Activated CD4-positive, alpha-beta T cell treated with anti-CD3 and anti-CD28 coated beads for 36 hours (primary cell): ENCODE measurements at regions not wholly inside any gene's neighbourhood (a gene's known extent, or its start where the extent isn't known, plus 50 kb on each side); places are given as distances from the start of the nearest gene placed in this dataset.
"Not testable (repeated sequence)": the region's sequence is repeated elsewhere in the genome, so short reads cannot be mapped to it uniquely, and the experiment has no call there.

Experiments
- ATAC-seq: fragments of 200-7000 bp; cut with Tn5 transposase; one replicate; pipeline ENCODE4 v1.10.0; 2021; ENCODE audit warnings: mild to moderate bottlenecking, moderate library complexity
- CTCF ChIA-PET: fragments of 350-600 bp; sonication (Branson Sonifier 250); formaldehyde crosslinking; loops from one replicate; lab custom pipeline; 2021; ENCODE audit warnings: antibody characterized with exemption; lab: Charles Lee
- POLR2A ChIA-PET: fragments of 350-600 bp; sonication (Branson Sonifier 250); formaldehyde crosslinking; loops from one replicate; lab custom pipeline; 2021; ENCODE audit warnings: antibody characterized with exemption, inconsistent platforms; lab: Charles Lee
- DNase-seq: peaks from one replicate; pipeline ENCODE4 v3.0.0-alpha.2; 2020
- H3K27ac Mint-ChIP-seq: one replicate; pipeline ENCODE4 v1.8.0; 2021; ENCODE audit warnings: mixed read lengths
- H3K27me3 Mint-ChIP-seq: one replicate; pipeline ENCODE4 v1.8.0; 2021; ENCODE audit warnings: mixed read lengths
- H3K36me3 Mint-ChIP-seq: one replicate; pipeline ENCODE4 v1.8.0; 2021; ENCODE audit warnings: low read depth, mixed read lengths
- H3K4me1 Mint-ChIP-seq: one replicate; pipeline ENCODE4 v1.8.0; 2021; ENCODE audit warnings: mixed read lengths
- H3K4me3 Mint-ChIP-seq: one replicate; pipeline ENCODE4 v1.8.0; 2021; ENCODE audit warnings: mild to moderate bottlenecking, moderate library complexity, mixed read lengths
- H3K9me3 Mint-ChIP-seq: one replicate; pipeline ENCODE4 v1.8.0; 2021; ENCODE audit warnings: low read depth, mixed read lengths
- intact Hi-C, 2 experiments: fragments of 100-400 bp; cut with DNase I in 1 of 2; cut with micrococcal nuclease in 1 of 2; formaldehyde crosslinking; loops; one replicate each; pipeline versions ENCODE4 v1.14.2 to v1.15.1; 2022 to 2024; cut with DNase I, micrococcal nuclease

DNA sequence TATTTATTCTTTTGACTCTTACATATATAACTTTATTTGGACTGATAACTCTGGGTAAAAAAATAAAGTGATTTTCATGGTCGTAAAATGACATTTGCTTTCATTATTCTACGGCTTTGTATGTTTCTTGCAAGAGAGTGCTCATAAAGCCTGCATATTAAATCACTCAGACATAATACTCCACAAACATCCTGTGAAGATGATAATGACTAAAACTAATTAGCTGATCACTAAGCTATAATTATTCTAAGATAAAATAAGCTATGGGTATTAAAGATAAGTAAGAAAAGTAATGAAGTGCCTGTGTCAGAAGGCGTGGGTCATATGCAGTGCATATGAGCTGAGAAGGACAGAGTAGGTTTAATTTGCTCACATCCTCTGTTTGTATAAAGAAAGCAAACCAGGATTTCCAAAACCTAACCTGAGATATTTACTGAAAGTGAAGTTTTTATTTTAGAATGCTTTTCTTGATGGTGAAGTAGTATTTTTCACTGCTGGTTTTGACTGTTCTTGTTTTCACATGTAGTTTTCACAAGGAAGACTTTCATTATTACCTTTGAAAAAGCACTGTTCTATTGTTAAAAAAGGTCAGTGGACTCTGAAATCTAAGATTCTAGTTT is 278.8 kb downstream of the AMY1C start:
- ChIA-PET CTCF (interaction anchor here (0.6 kb wide), 1 partner anchor 31 kb away, joined by 3 read pairs; no protein-coding TSS in a partner anchor), POLR2A (no interaction called here)
- intact Hi-C loops = no loop called here
- no peaks in the 10 kb centered on the region for H3K36me3 Mint-ChIP-seq
- H3K4me1 Mint-ChIP-seq = no peaks in the 10 kb centered on the region
- H3K27me3 Mint-ChIP-seq = no peaks in the 10 kb centered on the region
- no peak overlapping the region for H3K27ac Mint-ChIP-seq
- DNase-seq (no peak), ATAC-seq (no peak)
- H3K4me3 Mint-ChIP-seq = no peak overlapping the region
- H3K9me3 Mint-ChIP-seq = peaks cover 4% of the 10 kb centered on the region

DNA sequence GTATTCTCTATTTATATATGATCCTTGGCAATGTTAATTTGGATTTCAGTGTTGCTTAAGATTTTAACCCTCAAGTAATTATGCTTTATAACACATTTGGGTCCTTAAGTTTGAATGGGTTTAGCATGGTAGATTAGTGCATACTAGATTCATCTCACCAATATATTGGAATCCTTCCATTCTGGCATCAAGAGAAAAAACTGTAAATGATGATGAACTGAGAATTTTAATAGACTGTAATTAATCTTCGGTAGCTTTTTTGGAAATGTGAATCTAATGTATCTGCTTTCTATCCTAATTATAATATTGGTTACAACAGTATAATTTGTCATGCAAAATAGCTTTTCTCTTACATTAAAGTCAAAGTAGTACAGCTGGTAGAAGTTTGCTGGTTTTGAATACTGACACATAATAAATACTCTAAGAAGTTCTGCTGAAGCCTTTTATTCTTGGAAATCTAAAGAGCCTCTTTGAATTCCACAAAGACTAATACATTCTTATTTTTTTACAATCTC is 279.8 kb downstream of the AMY1C start:
- no peak overlapping the region for H3K27ac Mint-ChIP-seq
- CTCF ChIA-PET = no interaction called here
- POLR2A ChIA-PET = no interaction called here
- intact Hi-C loops = no loop called here
- peaks cover 4% of the 10 kb centered on the region for H3K9me3 Mint-ChIP-seq
- no peak overlapping the region for H3K4me3 Mint-ChIP-seq
- H3K36me3 Mint-ChIP-seq = no peaks in the 10 kb centered on the region
- H3K4me1 Mint-ChIP-seq = no peaks in the 10 kb centered on the region
- no peak for ATAC-seq
- no peak for DNase-seq
- H3K27me3 Mint-ChIP-seq = no peaks in the 10 kb centered on the region

DNA sequence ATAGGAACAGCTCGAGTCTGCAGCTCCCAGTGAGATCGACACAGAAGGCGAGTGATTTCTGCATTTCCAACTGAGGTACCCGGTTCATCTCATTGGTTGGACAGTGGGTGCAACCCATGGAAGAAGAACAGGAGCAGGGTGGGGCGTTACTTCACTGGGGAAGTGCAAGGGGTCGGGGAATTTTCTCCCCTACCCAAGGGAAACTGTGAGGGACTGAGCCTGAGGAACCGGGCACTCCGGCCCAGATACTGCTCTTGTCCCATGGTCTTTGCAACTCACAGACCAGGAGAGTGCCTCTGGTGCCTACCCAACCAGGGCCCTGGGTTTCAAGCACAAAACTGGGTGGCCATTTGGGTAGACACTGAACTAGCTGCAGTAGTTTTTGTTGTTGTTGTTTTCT is 307.1 kb downstream of the AMY1C start:
- no peaks in the 10 kb centered on the region for H3K36me3 Mint-ChIP-seq
- H3K9me3 Mint-ChIP-seq = peaks cover 4% of the 10 kb centered on the region
- no peaks in the 10 kb centered on the region for H3K27me3 Mint-ChIP-seq
- no peak overlapping the region for H3K4me3 Mint-ChIP-seq
- ChIA-PET POLR2A (no interaction called here), CTCF (no interaction called here)
- H3K27ac Mint-ChIP-seq = no peak overlapping the region
- no peak for DNase-seq
- intact Hi-C loops = no loop called here
- no peak for ATAC-seq
- H3K4me1 Mint-ChIP-seq = no peaks in the 10 kb centered on the region

DNA sequence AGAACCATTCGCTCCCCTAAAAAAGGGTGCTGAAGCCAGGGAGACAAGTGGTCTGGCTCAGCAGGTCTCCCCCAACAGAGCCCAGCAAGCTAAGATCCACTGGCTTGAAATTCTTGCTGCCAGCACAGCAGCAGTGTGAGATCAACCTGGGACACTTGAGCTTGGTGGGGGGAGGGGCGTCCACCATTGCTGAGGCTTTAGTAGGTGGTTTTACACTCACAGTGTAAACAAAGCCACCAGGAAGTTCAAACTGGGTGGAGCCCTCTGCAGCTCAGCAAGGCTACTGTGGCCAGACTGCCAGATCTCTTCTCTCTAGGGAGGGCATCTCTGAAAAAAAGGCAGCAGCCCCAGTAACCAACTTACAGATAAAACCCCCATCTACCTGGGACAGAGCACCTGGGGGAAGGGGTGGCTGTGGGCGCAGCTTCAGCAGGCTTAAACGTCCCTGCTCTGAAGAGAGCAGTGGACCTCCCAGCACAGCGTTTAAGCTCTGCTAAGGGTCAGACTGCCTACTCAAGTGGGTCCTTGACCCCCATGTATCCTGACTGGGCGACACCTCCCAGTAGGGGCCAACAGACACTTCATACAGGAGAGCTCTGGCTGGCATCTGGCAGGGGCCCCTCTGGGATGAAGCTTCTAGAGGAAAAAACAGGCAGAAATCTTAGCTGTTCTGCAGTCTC is 307.7 kb downstream of the AMY1C start:
- CTCF ChIA-PET, H3K27ac Mint-ChIP-seq, intact Hi-C loops, H3K36me3 Mint-ChIP-seq, POLR2A ChIA-PET, H3K4me3 Mint-ChIP-seq, ATAC-seq, H3K4me1 Mint-ChIP-seq, H3K9me3 Mint-ChIP-seq, DNase-seq, H3K27me3 Mint-ChIP-seq: not testable (repeated sequence)

GRCh38 chr1:104061637-104062036 is 311.9 kb downstream of the AMY1C start:
- CTCF ChIA-PET, POLR2A ChIA-PET, H3K9me3 Mint-ChIP-seq, DNase-seq, ATAC-seq, H3K27me3 Mint-ChIP-seq, H3K4me1 Mint-ChIP-seq, H3K36me3 Mint-ChIP-seq, intact Hi-C loops, H3K27ac Mint-ChIP-seq, H3K4me3 Mint-ChIP-seq: not testable (repeated sequence)

DNA sequence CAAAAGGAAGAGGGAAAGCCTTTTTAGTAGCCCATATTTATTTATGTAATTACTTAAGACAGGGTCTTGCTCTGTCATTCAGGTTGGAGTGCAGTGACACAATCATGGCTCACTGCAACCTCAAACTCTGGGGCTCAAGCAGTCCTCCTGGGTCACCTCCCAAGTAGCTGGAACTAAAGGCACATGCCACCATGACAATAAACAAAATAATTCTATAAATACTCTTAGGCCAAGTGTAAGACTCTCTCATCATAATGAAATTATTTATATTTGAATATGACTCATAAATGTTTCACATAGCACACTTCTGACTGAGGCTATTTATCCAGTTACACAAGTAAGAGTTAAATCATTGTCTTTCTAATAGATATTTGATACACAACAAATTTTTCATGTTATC is 314.7 kb downstream of the AMY1C start:
- ATAC-seq (no peak), DNase-seq (no peak)
- intact Hi-C loops = no loop called here
- Mint-ChIP-seq H3K4me1 (no peaks in the 10 kb centered on the region), H3K36me3 (no peaks in the 10 kb centered on the region), H3K27me3 (no peaks in the 10 kb centered on the region), H3K27ac (no peak overlapping the region), H3K4me3 (no peak overlapping the region), H3K9me3 (peaks cover 4% of the 10 kb centered on the region)
- ChIA-PET CTCF (no interaction called here), POLR2A (no interaction called here)

GRCh38 chr1:104072915-104073371 is 323.2 kb downstream of the AMY1C start:
- H3K27me3 Mint-ChIP-seq = no peaks in the 10 kb centered on the region
- H3K4me1 Mint-ChIP-seq = no peaks in the 10 kb centered on the region
- ChIA-PET POLR2A (no interaction called here), CTCF (no interaction called here)
- DNase-seq (no peak), ATAC-seq (no peak)
- intact Hi-C loops = no loop called here
- no peak overlapping the region for H3K4me3 Mint-ChIP-seq
- H3K9me3 Mint-ChIP-seq = peaks cover 8% of the 10 kb centered on the region
- no peak overlapping the region for H3K27ac Mint-ChIP-seq
- no peaks in the 10 kb centered on the region for H3K36me3 Mint-ChIP-seq

DNA sequence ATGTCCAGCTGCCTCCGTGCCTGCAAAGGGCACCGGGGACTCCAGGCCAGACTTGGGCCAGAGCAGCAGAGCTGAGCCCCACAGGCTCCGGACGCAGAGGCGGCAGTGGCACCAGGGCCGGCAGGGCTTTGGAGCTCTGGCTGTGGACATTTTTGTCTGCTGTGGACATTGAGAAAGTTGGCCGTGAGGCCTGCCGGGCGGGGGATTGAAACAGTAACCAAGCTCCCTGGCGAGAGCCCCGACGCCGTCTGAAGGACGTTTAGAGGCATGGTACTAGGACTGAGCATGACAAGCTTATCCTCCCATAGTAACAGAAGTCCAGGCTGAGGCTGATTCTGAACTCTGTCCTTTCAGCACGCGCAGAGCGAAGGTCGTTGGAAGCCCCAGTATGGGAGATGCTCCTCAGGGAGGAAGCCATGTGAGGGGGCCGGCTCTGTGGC is 323.8 kb downstream of the AMY1C start:
- DNase-seq (no peak), ATAC-seq (no peak)
- CTCF ChIA-PET = no interaction called here
- Mint-ChIP-seq H3K27ac (no peak overlapping the region), H3K36me3 (no peaks in the 10 kb centered on the region), H3K4me1 (no peaks in the 10 kb centered on the region), H3K9me3 (peaks cover 8% of the 10 kb centered on the region), H3K27me3 (no peaks in the 10 kb centered on the region), H3K4me3 (no peak overlapping the region)
- POLR2A ChIA-PET = no interaction called here
- intact Hi-C loops = no loop called here

DNA sequence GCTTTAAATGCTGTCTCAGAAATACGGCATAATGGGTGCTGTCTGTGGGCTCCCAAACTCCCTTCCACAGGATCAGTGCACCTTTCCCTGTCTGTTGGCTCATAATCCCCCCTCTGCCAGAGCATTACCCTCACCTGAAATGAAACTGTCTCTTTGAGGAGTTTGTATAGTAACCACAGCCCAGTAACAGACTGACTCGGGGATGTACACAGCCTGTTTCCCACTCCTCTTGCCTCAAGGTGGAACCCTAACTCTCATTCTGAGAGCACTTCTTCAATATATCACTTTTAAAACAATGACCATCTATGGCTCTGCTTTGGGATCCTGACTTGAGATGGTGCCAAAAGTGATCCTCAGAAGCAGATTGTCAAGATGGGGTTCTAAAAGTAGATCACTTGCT is 332.5 kb downstream of the AMY1C start:
- Mint-ChIP-seq H3K27ac (no peak overlapping the region), H3K9me3 (peaks cover 2% of the 10 kb centered on the region), H3K36me3 (no peaks in the 10 kb centered on the region), H3K4me1 (no peaks in the 10 kb centered on the region), H3K27me3 (no peaks in the 10 kb centered on the region), H3K4me3 (no peak overlapping the region)
- intact Hi-C loops = no loop called here
- ChIA-PET POLR2A (no interaction called here), CTCF (no interaction called here)
- DNase-seq (no peak), ATAC-seq (no peak)

- no peak for DNase-seq
- Mint-ChIP-seq H3K27me3 (no peaks in the 10 kb centered on the region), H3K4me3 (no peak overlapping the region), H3K36me3 (no peaks in the 10 kb centered on the region), H3K9me3 (peaks cover 2% of the 10 kb centered on the region), H3K27ac (no peak overlapping the region), H3K4me1 (no peaks in the 10 kb centered on the region)
- ChIA-PET POLR2A (no interaction called here), CTCF (no interaction called here)
- intact Hi-C loops = no loop called here
- no peak for ATAC-seq
These were observed 334.7 kb downstream of the AMY1C start for GRCh38 chr1:104084380-104084779.

DNA sequence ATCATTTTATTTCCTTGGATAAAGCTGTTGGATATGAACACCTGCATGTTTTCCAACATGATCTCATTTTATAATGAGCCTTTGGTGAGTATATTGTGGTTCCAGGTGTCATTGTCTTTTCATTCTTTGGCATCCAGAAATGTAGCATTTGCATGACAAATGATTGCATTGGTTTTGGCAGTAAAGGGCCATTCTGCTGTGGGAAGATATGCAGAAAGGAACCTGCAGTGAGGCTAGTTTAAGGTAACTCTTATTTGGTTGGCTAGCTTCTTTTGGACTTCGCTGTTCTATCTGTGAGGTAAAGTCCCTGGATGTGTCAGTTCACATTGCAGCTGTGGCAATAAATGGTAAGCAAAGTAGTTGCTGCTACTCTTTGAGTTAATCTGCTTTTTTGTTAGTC is 343.0 kb downstream of the AMY1C start:
- Mint-ChIP-seq H3K4me1 (no peaks in the 10 kb centered on the region), H3K27ac (no peak overlapping the region), H3K4me3 (no peak overlapping the region), H3K36me3 (no peaks in the 10 kb centered on the region), H3K27me3 (no peaks in the 10 kb centered on the region), H3K9me3 (peaks cover 8% of the 10 kb centered on the region)
- DNase-seq (no peak), ATAC-seq (no peak)
- ChIA-PET POLR2A (no interaction called here), CTCF (no interaction called here)
- intact Hi-C loops = no loop called here

- Mint-ChIP-seq H3K4me1 (no peaks in the 10 kb centered on the region), H3K36me3 (no peaks in the 10 kb centered on the region), H3K27ac (no peak overlapping the region), H3K27me3 (no peaks in the 10 kb centered on the region), H3K9me3 (peaks cover 9% of the 10 kb centered on the region), H3K4me3 (no peak overlapping the region)
- intact Hi-C loops = no loop called here
- CTCF ChIA-PET = no interaction called here
- ATAC-seq (no peak), DNase-seq (no peak)
- POLR2A ChIA-PET = no interaction called here
These were observed 349.1 kb downstream of the AMY1C start for GRCh38 chr1:104098837-104099236.
